ENCODE measurements at regions not wholly inside any gene's neighbourhood (a gene's known extent, or its start where the extent isn't known, plus 50 kb on each side); places are given as distances from the start of the nearest gene placed in this dataset.

DNA sequence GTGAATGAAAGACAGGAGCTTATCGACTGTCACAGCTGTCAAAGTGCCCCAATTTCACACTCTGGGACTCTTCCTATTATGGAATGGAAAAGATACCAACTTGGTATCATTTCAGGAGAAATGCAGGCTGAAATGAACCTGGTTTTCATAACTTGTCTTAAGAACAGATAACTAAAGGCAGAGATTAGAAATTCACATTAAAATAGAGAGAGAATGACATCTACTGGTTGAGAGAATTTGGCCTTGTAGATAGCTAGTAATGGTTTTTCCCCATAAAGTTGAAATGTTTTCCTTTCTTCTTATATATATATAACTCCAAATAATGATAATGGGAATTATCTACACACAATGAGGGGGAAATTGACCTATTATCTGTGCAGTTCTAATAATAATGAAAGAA is 600.2 kb upstream of the CCNG1 start:
- Histone ChIP-seq H2AFZ (no peak overlapping the region), H3K79me2 (replicated peaks; ENCODE audit: insufficient read depth) (no peaks in the 10 kb centered on the region), H3K27ac (ENCODE audit: low read depth) (no peak overlapping the region), H3K27me3 (ENCODE audit: insufficient read depth) (no peaks in the 10 kb centered on the region), H3K9me2 (ENCODE audit: insufficient read depth) (0 out of 2 replicates have a peak, but pooled peaks cover 5% of the 10 kb centered on the region), H3F3A (replicated peaks; ENCODE audit: low read depth) (no peaks in the 10 kb centered on the region), H3K4me2 (no peak overlapping the region), H3K4me3 (no peak overlapping the region), H3K36me3 (ENCODE audit: insufficient read depth) (no peaks in the 10 kb centered on the region), H4K20me1 (replicated peaks; ENCODE audit: insufficient read depth) (no peaks in the 10 kb centered on the region), H3K4me1 (ENCODE audit: insufficient read depth) (no peaks in the 10 kb centered on the region)
- Mint-ChIP-seq H3K4me3 (no peak overlapping the region), H3K9me3 (peaks cover 24% of the 10 kb centered on the region; the same call in 2 of the 3 replicates), H3K27ac (no peak overlapping the region), H3K27me3 (ENCODE audit: insufficient read depth, low read depth, poor library complexity) (peaks cover 3% of the 10 kb centered on the region), H3K4me1 (no peaks in the 10 kb centered on the region), H3K36me3 (ENCODE audit: low read depth) (peaks cover 8% of the 10 kb centered on the region)
- ATAC-seq (no peak), DNase-seq (ENCODE audit: low spot score) (no peak)
- TF ChIP-seq, protein P1, sequence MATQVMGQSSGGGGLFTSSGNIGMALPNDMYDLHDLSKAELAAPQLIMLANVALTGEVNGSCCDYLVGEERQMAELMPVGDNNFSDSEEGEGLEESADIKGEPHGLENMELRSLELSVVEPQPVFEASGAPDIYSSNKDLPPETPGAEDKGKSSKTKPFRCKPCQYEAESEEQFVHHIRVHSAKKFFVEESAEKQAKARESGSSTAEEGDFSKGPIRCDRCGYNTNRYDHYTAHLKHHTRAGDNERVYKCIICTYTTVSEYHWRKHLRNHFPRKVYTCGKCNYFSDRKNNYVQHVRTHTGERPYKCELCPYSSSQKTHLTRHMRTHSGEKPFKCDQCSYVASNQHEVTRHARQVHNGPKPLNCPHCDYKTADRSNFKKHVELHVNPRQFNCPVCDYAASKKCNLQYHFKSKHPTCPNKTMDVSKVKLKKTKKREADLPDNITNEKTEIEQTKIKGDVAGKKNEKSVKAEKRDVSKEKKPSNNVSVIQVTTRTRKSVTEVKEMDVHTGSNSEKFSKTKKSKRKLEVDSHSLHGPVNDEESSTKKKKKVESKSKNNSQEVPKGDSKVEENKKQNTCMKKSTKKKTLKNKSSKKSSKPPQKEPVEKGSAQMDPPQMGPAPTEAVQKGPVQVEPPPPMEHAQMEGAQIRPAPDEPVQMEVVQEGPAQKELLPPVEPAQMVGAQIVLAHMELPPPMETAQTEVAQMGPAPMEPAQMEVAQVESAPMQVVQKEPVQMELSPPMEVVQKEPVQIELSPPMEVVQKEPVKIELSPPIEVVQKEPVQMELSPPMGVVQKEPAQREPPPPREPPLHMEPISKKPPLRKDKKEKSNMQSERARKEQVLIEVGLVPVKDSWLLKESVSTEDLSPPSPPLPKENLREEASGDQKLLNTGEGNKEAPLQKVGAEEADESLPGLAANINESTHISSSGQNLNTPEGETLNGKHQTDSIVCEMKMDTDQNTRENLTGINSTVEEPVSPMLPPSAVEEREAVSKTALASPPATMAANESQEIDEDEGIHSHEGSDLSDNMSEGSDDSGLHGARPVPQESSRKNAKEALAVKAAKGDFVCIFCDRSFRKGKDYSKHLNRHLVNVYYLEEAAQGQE (IDR thresholded peaks at IDR 0.05; ENCODE audit: unreplicated experiment) = no peak
- TF ChIP-seq, protein P2, sequence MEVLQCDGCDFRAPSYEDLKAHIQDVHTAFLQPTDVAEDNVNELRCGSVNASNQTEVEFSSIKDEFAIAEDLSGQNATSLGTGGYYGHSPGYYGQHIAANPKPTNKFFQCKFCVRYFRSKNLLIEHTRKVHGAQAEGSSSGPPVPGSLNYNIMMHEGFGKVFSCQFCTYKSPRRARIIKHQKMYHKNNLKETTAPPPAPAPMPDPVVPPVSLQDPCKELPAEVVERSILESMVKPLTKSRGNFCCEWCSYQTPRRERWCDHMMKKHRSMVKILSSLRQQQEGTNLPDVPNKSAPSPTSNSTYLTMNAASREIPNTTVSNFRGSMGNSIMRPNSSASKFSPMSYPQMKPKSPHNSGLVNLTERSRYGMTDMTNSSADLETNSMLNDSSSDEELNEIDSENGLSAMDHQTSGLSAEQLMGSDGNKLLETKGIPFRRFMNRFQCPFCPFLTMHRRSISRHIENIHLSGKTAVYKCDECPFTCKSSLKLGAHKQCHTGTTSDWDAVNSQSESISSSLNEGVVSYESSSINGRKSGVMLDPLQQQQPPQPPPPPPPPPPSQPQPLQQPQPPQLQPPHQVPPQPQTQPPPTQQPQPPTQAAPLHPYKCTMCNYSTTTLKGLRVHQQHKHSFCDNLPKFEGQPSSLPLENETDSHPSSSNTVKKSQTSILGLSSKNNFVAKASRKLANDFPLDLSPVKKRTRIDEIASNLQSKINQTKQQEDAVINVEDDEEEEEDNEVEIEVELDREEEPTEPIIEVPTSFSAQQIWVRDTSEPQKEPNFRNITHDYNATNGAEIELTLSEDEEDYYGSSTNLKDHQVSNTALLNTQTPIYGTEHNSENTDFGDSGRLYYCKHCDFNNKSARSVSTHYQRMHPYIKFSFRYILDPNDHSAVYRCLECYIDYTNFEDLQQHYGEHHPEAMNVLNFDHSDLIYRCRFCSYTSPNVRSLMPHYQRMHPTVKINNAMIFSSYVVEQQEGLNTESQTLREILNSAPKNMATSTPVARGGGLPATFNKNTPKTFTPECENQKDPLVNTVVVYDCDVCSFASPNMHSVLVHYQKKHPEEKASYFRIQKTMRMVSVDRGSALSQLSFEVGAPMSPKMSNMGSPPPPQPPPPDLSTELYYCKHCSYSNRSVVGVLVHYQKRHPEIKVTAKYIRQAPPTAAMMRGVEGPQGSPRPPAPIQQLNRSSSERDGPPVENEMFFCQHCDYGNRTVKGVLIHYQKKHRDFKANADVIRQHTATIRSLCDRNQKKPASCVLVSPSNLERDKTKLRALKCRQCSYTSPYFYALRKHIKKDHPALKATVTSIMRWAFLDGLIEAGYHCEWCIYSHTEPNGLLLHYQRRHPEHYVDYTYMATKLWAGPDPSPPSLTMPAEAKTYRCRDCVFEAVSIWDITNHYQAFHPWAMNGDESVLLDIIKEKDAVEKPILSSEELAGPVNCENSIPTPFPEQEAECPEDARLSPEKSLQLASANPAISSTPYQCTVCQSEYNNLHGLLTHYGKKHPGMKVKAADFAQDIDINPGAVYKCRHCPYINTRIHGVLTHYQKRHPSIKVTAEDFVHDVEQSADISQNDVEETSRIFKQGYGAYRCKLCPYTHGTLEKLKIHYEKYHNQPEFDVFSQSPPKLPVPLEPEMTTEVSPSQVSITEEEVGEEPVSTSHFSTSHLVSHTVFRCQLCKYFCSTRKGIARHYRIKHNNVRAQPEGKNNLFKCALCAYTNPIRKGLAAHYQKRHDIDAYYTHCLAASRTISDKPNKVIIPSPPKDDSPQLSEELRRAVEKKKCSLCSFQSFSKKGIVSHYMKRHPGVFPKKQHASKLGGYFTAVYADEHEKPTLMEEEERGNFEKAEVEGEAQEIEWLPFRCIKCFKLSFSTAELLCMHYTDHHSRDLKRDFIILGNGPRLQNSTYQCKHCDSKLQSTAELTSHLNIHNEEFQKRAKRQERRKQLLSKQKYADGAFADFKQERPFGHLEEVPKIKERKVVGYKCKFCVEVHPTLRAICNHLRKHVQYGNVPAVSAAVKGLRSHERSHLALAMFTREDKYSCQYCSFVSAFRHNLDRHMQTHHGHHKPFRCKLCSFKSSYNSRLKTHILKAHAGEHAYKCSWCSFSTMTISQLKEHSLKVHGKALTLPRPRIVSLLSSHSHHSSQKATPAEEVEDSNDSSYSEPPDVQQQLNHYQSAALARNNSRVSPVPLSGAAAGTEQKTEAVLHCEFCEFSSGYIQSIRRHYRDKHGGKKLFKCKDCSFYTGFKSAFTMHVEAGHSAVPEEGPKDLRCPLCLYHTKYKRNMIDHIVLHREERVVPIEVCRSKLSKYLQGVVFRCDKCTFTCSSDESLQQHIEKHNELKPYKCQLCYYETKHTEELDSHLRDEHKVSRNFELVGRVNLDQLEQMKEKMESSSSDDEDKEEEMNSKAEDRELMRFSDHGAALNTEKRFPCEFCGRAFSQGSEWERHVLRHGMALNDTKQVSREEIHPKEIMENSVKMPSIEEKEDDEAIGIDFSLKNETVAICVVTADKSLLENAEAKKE (CRISPR knock-in tag; IDR thresholded peaks at IDR 0.05) = no peak
- TF ChIP-seq STAT1 (IDR thresholded peaks at IDR 0.05; ENCODE audit: unreplicated experiment) (no peak), JUNB (IDR thresholded peaks at IDR 0.05; ENCODE audit: unreplicated experiment) (no peak), CREB1 (CRISPR knock-in tag; IDR thresholded peaks at IDR 0.05; ENCODE audit: low read depth) (no peak)

Measured in GM23338 (cell line).